ENCODE measurements at regions not wholly inside any gene's neighbourhood (a gene's known extent, or its start where the extent isn't known, plus 50 kb on each side); places are given as distances from the start of the nearest gene placed in this dataset.
A peak's percentile ranks its signal among the peaks of the same experiment; 100 is the strongest.

DNA sequence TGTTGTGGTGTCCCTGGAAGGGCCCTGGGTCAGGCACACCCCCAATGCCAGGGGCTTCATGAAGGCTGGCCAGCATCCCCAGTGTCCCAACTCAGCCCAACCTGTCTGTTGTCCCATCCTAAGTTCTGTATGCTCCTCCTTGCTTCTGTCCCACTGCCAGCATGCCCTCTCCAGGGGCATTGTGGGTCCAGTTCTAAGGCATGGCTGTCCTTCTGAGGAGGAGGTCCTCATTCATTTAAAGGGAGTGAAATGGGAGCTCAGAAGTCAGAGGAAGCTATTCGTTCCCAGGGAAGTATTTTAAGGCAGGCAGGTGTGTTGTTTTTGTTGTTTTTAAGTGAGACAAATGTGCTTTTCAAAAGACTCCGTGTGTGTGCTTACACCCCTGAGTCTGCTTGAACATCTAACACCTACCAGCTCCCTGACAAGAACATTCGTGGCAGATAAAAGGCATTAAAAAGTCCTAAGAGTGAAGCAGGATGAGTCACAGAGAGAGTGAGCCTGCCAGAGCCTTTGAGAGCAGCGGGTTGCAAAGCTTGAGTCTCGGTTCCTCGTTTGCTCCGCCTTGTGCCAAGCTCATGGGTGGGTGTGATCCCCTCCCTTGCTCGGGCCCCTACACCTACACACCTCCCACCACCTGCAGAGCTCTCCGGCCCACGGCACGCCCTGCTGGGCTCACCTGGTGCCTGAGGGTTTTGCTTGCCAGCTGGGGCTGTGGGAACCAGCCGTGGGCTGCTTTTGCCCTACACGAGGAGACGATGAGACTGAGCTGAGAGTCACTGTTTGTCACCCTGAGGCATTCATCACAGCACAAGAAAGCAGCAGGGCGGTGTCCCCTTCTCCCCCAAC is 183.4 kb upstream of the TOPAZ1 start:
- peak; percentile 61 for DNase-seq

DNA sequence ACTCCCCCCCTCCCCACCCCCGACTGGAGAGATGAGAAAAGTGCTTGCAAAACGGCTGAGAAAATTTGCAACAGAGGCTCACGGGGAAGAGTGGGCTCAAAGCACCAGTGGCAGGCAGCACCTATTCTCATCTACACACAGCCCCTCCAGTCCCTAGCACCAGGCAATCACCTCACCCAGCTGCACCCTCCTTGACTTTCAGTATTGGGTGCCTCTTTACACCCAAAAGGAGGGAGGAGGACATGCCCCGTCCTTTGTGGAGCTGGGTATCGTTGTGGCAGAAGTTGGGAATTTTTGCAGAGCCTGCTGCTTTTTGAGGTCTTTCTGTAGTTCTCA is 182.8 kb upstream of the TOPAZ1 start:
- peak; percentile 56 for DNase-seq

DNA sequence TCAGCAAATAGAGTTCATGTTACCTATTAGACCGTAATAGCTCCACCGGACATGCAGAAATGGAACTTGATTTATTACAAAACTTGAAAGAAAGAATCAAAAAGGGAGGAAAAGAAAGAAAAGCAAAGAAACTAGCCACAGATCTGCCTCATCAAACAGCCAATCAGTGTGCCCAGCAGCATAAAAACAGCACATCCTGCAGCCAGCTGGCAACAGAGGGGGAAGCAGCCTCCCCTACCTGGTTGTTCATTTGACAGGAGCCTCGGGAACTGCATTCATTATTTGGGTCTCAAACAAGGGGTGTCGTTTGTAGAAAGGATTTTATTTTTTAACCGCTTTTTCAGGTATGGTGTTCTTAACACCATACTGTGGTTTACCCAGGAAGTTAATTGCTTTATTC is 181.5 kb upstream of the TOPAZ1 start:
- DNase-seq: no peak

DNA sequence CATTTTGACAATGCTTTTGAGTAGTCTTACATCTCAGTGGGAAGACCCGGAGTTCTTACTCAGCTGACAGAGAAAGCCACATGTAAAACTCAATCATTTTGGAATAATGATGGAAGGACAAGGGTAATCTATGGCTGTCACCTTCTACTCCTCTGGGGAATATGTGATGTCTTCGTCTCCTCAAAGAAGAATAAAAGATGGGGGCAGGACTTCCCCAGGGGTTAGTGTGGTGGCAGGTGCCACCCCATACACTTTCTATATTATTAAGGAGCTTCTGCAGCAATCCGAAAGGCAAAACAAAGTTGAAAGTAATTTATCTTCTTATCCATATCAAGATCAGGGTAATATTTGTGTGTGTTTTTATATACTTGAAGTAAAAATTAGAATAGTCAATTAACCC is 180.4 kb upstream of the TOPAZ1 start:
- no peak for DNase-seq

DNA sequence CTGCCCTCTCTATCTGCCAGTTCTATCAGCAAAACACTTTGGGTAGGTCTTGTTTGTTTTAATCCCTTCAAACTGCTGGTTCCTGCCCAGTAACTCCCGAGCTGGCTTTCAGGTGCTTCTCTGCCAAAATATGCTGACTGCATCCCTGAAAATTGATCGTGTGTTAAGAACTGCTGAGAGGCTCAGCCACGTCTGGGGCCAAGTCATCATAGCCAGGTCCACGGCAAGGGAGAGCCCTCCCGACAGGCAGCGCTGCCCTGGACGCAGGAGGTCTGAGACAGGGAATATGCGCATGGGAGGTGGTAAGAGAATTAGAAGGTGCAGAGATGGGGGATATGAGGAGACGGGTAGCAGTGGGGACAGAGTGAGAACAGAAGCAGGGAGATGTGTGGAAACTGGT is 179.7 kb upstream of the TOPAZ1 start:
- no peak for DNase-seq

DNA sequence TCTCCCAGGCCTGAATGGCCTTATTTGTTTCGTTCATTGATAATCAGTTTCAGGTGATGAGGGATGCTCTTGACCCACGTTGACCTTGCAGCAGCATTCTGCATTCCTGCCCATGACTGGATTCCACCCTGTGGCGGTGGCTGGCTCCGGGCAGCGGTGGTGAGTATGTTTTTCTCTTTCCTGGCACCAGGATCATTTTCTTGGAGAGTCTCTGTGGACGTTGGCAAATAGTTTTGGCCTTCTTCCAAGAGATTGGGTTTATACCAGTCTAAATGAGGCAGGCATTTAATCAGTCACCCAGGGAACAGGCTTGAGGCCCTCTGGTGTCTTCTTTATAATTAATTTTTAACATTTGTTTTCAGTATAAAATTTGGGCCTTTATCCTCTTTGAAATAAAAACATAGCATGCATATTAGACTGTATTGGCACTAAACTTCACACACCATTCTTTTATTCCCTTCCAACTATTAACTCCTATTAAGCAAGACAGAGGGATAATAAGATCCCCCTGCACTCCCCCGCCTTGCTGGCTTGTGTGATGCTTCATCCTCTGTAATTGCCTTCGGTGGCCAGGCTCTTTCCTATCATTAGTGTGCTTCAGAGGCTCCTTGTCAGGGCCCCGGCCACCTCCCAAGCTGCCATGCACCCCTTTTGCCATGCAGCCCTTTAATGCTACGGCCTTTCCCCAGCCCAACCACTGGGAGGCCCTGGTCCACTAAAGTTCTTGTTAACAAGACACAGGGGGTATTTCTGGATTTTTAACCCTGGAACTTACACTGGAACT is 176.2 kb upstream of the TOPAZ1 start:
- DNase-seq: no peak

DNA sequence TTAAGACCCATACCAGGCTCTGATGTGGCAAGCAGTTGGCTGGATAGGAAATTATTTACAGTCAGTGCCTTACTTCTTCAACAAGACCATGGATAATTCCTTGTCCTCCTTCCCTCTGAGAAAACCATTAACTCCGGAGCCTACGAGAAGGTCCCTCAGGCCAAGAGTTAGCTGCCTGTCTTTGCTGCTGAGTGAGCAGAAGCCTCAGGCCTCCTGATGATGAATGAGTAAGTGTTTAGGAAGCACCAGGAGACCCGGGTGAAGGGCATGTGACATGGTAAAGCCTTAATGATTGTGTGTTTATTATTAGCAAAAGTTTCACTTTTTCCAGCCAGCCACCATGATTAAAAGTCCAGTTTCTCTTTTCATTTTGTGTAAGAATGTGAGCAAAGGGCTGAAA is 174.9 kb upstream of the TOPAZ1 start:
- DNase-seq: no peak

DNA sequence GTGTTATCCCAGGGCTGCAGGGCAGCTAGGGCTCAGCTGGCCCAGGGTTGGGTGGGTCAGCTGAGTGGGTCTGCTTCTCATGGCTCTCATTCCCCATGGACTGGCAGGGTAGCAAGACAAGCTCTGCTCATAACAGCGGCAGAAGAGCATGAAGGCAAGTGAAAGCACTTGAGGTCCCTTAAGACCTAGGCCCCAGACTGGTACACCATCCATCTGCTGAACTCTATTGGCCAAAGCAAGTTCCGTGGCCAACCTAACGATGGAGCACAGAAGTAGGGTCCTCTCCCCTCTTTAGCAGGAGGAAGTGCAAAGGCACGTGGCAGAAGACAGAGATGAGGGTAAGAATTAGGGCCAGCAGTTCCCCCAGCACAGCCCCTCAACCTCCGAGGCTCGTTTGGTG is 174.3 kb upstream of the TOPAZ1 start:
- DNase-seq: no peak

DNA sequence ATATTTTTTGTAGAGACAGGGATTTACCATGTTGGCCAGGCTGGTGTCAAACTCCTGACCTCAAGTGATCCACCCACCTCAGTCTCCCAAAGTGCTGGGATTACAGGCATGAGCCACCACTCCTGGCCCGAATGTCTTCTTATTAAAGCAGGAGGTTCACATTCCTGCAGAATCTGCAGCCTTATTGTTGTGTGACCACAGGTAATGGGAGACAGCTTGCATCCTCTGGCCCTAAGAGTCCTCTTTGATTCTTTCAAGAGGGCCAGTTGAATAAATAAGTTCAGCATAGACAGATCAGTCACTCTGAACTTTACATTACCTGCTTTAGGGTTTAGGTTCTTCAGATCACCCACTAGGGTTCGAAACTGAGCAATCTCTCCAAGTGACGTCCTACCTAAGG is 172.9 kb upstream of the TOPAZ1 start:
- no peak for DNase-seq

DNA sequence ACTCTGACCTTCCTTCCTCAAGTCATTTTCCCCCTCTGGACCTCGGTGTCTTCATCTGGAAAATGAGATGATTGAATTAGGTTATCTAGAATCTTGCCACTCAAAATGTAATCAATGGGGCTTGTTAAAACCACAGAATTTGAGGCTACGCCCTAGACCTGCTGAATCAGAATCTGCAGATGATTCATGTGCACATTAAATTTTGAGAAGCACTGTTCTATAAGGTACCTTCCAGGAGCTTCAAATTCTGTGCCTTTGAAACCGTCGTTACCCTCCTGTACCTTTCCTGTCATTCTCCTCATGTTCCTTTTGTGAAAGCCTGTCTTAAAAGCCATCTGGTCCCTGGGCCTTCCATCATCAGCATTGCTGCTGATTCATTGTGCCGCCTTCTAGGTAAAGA is 172.4 kb upstream of the TOPAZ1 start:
- DNase-seq: no peak

DNA sequence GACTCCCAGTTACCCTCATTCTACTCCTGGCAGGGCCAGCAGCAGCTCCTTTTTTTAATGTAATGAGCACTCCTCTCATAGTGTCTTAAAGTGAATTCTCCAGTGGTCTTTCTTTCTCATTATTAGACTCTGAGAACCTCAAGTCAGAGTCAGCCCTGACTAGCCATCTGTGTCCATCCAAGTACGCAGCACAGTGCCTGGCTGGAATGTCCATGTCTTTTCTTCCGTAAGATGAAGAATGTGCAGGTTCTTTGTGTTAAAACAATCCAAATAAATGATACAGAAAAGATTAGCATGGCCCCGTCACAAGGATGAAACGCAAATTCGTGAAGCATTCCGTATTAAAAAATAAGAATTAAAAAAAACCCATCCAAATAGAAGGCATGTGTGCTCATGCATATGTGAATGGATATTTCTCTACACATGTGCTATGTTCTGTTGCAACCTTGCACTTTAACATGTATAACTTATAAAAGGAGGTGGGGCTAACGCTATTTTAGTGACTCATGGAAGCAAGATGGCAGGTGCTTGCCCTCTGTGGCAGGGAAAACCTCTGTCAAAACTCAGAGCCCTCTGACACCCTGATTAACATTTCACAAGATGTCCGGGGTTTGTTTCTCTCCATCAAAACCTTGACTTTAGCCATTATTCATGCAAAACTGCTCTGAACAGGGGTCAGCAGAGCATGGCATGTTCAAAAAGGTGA is 170.7 kb upstream of the TOPAZ1 start:
- no peak for DNase-seq

DNA sequence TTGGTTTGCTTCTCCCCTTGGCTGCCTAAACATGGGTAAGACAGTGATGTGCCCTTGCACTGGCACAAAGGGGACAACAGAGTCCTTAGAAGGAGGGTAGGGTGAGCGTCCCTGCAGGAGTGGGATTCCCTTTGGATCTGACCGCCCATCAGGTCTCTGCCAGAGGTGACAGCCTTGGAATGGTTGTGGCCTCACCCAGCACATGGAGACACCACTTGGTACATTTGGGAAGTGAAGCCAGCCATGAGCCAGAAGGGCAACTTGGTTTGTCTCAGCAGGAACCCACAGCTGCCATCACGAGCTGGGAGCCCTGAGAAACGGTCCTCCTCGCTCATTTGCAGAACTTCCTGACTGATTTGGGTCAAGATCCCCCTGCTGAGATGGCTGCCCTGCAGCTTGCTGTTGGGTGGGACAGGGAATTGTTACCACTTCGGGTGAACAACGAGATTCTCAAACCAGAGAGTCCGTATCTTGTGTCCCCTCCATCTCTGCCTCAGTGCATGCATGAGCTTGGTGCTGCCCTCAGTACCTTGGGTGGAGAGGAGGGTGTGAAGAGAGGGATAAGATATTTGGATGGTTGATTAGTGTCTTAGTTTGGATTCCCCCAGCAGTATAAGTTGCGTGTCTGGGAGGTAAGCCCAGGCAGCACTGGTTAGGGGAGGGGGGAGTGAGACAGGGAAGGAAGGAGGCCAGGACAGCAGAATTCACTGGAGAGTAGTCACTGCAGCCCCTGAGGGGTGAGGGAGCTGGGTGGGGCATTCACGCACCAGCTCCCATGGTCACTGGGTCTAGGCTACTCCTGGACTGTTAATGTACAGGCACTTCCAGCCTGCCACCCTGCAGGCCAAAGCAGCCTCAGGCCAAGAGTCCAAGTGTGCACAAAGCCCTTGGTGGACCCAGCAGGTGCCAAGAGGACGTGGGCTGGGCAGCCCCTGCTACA is 168.8 kb upstream of the TOPAZ1 start:
- DNase-seq: no peak

DNA sequence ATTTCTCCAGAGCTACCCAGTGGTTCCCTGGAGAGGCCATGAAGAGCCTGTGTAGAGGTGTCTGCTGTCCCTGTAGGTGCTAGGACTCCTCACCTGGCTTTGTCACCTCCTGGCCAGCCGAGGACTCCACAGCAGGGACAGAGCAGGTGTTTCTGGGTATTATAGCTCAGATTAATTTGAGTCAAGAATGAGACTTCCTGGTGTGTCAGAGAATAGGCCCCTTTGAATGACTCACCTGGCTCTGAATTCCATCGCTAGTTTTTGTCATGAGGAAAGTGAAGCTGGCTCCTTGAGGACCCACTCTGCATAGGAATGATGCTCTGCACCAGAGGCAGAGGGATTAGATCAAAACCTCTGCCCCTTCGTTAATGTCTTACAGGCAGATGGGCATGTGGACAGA is 167.5 kb upstream of the TOPAZ1 start:
- DNase-seq: no peak

DNA sequence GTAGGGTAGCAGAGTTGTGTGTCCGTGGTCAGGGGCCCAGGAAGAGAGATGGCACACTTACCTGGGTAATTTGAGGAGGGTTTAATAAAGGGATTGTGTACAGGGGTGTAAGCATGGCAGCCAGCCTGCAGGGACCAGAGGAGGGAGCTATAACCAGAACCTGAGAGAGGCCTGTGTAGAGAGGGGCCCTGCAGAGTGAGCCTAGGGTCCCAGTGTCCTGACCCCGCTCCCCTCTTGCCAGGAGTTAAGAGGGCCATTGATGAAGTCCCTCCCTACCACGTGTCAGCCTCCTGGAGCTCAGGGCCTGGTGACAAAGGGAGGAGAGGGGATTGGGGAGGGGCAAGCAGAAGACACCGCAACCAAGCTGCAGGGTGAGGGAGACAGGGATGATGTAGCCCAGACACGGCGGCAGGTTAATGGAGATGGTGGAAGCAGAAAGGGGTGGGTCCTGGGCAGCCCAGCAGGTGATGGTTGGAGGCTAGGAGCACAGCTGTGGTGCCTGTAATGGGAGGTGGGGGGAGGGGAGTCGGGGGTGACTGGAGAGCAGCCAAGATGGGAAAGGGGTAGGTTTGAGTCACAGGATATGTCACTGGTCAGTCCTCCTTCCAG is 165.4 kb upstream of the TOPAZ1 start:
- no peak for DNase-seq

DNA sequence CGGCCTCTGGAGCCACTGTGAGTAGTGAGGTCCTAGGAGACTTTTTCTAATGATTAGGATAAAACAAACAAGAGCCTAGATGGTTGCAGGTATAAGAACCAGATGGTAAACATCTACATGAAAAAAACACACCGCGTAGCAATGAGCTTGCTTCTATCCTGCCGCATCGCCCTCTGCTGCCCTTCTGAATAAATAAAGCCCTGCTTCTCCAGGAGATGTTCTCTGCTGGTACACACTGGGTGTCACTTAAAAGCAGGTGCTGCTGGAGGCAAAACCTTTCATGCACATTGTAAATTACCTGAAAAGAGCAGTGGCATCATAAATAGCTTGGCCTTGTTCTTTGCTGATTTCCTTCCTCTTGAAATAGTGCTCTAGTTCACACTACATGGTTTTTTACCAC is 164.4 kb upstream of the TOPAZ1 start:
- DNase-seq: no peak

DNA sequence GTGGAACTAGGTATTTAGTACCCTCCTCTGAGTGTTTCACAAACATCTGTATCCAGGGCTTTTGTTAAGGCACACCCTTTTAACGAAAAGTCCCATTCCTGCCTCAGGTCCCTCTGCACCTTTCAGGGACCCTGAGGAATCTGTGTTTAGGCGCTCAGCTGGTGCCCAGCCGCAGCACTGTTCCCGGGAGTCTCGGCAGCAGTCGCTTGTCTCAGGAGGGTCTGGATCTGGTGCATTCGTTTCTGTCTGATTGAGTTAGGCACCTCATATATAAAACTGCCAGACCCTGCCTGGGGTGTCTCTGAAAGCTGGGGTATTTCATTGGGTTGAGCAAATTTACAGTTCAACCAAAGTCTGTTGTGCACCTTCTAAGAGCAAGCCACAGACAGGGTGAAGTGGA is 162.8 kb upstream of the TOPAZ1 start:
- DNase-seq: no peak

DNA sequence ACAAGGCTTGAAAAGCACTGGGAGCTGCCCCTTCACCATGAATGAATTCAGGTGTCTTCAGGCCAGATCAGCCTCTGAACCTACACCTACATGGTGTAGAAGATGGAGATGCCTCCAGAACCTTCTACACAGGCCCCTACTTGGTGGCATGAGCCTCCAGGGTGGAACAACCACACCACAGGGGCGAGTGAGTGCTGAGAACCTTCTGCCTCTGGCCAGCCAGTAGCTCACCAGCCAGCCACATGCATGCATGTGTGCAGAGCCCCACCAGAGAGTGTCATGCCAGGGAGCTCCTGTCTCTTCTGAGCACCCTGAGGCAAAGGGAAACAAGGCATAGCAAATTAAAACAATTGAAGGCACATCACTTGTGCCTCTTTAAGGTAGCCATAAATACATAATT is 161.8 kb upstream of the TOPAZ1 start:
- no peak for DNase-seq

DNA sequence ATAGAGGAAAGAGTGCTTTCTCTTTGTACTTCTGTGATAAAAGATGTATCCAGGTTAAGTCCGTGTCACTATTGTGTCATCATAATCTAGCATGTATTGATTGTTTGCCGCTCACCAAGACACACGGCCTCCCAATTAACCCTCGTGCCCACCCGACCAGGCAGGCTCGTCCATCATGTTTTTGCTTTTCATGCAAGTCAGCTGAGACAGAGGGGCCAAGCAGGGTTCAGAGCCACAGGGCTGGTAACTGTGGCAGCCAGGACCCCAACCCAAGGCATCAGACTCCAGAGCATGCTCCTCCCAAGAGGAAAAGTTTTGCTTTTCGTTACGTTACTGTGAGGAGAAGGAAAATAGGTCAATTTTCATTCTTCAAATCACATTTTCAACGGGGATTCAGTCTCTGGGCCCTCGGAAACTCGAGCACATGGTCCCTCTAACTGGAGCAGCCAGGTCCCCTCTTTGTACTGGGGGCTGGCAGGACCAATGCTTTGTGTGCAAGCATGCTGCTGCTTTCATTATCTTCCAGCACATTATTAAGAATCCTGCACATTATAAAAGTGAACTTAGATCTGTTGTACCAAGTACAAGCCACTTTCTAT is 161.1 kb upstream of the TOPAZ1 start:
- DNase-seq: no peak

DNA sequence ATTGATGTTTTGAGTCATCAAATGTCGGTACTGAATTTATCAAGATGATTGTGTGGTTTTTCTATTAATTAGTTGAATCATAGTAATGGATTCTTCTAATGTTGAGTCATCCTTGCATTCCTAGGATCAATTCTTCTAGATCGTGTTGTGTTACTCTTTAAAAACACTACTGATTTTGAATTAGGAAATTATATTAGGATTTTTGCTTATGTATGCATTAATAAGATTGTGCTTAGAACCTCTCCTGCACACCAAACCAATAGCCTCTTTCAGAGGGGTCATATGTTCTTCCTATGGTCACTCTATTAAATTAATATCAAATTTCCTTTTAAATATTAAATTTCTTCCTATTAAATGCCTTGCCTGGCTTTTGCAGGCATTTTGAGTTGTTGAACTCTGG is 151.7 kb upstream of the TOPAZ1 start:
- no peak for DNase-seq

DNA sequence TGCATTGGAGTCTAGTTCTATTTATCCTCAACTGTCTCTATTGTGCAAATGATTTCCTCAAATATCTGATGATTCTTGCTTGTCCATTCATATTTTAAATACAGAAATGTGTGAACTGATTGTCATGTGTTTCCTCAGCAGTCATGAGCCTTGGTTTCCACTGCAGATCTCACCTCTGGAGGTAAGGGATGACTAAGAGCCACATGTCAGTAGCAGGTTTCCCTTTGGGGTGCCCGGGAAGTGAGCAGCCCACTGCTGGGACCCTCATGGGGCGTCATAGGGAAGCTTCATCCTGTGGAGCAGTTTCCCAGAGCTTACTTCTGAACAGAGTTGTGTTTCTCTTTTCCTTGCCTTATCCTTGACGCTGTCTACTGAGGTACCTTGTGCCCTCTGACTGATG is 149.2 kb upstream of the TOPAZ1 start:
- no peak for DNase-seq

DNA sequence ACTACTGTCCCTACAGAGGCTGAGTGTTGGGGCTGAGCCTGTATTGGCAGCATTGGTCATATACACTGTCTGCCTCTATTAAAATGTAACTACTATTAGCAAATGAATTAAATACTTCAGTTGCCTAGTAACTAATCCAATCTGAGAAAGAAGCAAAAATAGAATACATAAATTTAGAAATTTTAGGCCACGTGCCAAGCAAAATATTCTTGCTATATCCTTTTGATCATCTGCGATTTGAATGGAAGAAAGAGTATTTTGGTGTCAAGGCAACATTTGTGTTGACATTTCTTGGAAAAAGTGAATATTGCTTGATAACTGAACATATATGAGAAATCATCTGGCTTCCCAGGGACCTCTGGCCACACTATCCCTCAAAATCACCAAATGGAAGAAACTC is 148.2 kb upstream of the TOPAZ1 start:
- DNase-seq: no peak

All from occipital lobe (tissue), 1 donor.